Kidney (tissue), 13 donors: ENCODE measurements at regions not wholly inside any gene's neighbourhood (a gene's known extent, or its start where the extent isn't known, plus 50 kb on each side); places are given as distances from the start of the nearest gene placed in this dataset.

ENCODE experiments used
- DNase-seq, 5 donors: peaks; one replicate each; pipeline ENCODE4 v3.0.0-alpha.2; 2013 to 2020
- FAIRE-seq: peaks from 2 replicates; lab custom pipeline; 2012; peaks lifted over from hg19 to GRCh38; lab: Jason Lieb, UNC
- H3K27ac ChIP-seq, 2 donors: one replicate each; pipeline ENCODE4 v1.7.0; 2013; ENCODE audit warnings: low read depth in 2 of 2, low read length in 2 of 2, inconsistent platforms in 1 of 2
- H3K27me3 ChIP-seq: one replicate; pipeline ENCODE4 v1.7.1; 2013; ENCODE audit warnings: low read length, inconsistent platforms; ENCODE audit not compliant: control insufficient read depth, insufficient read depth
- H3K36me3 ChIP-seq, 3 donors: one replicate each; pipeline versions ENCODE4 v1.7.0 to v1.7.1; 2013; ENCODE audit warnings: low read length in 3 of 3, control low read depth in 1 of 3, inconsistent platforms in 1 of 3; ENCODE audit not compliant: insufficient read depth in 3 of 3, control insufficient read depth in 2 of 3
- H3K4me1 ChIP-seq, 3 donors: one replicate each; pipeline versions ENCODE4 v1.7.0 to v1.7.1; 2013; ENCODE audit warnings: low read length in 3 of 3, inconsistent platforms in 1 of 3, low read depth in 1 of 3; ENCODE audit not compliant: control insufficient read depth in 2 of 3, insufficient read depth in 2 of 3
- H3K4me3 ChIP-seq, 3 donors: one replicate each; pipeline versions ENCODE4 v1.7.0 to v1.8.1; 2013; ENCODE audit warnings: low read length in 3 of 3, control low read depth in 1 of 3, inconsistent platforms in 1 of 3
- H3K9ac ChIP-seq, 3 donors: one replicate each; pipeline versions ENCODE4 v1.7.0 to v1.7.1; 2013; ENCODE audit warnings: low read length in 3 of 3, control low read depth in 1 of 3, inconsistent platforms in 1 of 3
- H3K9me3 ChIP-seq, 3 donors: one replicate each; pipeline versions ENCODE4 v1.7.0 to v1.7.1; 2013; ENCODE audit warnings: low read length in 3 of 3, control low read depth in 1 of 3, inconsistent platforms in 1 of 3; ENCODE audit not compliant: control insufficient read depth in 2 of 3, insufficient read depth in 1 of 3
- intact Hi-C: fragments of 100-400 bp; cut with DNase I; formaldehyde crosslinking; loops from one replicate; pipeline ENCODE4 v1.11.1; 2022
- TF ChIP-seq, protein P1 (sequence below): IDR thresholded peaks from 3 replicates; pipeline ENCODE4 v1.5.1; 2012; ENCODE audit warnings: mild to moderate bottlenecking, moderate library complexity, borderline replicate concordance; ENCODE audit not compliant: insufficient read depth; ENCODE audit errors: extremely low read depth
- donor health status: control.
- donor health status: control.
- donor health status: control.
- donor health status: control.
- donor health status: control.
- donor health status: DM: yes; HTN: yes; CAD: no.
- donor health status: Normal renal cell carcinoma (clear cell type).

DNA sequence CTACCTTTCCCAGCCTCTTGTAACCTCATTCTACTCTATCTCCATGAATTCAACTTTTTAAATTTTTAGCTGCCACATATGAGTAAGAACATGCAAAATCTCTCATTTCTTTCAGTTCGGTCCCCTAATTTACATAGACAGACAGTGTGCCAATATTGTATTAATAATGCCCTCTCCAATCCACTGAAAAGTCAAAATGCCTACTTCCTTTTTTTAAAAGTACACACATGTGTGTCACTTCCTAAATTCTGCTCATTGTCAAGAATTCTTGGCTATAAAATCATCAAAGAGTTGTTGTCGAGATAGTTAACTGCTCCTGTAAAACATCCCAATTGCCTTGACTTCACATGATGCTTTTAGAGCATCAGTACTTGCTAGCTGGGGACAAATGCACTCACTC, 84.2 kb upstream of the IL12A start:
- Histone ChIP-seq H3K9me3 (no peaks in the 10 kb centered on the region), H3K27me3 (no peaks in the 10 kb centered on the region), H3K36me3 (no peaks in the 10 kb centered on the region), H3K9ac (no peak overlapping the region), H3K4me1 (no peaks in the 10 kb centered on the region), H3K27ac (no peak overlapping the region), H3K4me3 (no peak overlapping the region)
- FAIRE-seq, result no peak
- no peak for DNase-seq
- TF ChIP-seq, protein P1, sequence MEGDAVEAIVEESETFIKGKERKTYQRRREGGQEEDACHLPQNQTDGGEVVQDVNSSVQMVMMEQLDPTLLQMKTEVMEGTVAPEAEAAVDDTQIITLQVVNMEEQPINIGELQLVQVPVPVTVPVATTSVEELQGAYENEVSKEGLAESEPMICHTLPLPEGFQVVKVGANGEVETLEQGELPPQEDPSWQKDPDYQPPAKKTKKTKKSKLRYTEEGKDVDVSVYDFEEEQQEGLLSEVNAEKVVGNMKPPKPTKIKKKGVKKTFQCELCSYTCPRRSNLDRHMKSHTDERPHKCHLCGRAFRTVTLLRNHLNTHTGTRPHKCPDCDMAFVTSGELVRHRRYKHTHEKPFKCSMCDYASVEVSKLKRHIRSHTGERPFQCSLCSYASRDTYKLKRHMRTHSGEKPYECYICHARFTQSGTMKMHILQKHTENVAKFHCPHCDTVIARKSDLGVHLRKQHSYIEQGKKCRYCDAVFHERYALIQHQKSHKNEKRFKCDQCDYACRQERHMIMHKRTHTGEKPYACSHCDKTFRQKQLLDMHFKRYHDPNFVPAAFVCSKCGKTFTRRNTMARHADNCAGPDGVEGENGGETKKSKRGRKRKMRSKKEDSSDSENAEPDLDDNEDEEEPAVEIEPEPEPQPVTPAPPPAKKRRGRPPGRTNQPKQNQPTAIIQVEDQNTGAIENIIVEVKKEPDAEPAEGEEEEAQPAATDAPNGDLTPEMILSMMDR, result no peak
- intact Hi-C loops, result no loop called here

DNA sequence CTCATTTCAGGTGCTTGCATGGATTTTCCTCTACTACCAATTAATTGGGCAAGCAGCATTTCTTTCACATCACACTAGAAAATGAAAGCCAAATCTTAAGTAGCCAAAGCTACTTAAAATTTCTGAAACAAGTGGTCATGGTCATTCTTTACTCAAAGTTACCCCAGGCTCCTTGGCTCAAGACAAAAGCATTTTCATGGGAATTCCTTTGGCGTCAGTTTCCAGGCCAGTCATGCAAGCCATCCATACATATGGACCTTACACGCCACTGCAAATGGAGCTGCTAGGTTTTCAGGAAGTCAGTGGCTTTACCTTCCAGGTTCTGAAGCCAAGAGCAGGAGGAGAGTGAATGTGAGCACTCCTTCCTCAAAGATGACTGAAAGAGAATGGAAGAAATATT, 83.7 kb upstream of the IL12A start:
- Histone ChIP-seq H3K27me3 (no peaks in the 10 kb centered on the region), H3K36me3 (no peaks in the 10 kb centered on the region), H3K4me1 (no peaks in the 10 kb centered on the region), H3K9me3 (no peaks in the 10 kb centered on the region), H3K9ac (no peak overlapping the region), H3K27ac (no peak overlapping the region), H3K4me3 (no peak overlapping the region)
- no peak for FAIRE-seq
- intact Hi-C loops, result no loop called here
- no peak for DNase-seq
- TF ChIP-seq, protein P1, result no peak

DNA sequence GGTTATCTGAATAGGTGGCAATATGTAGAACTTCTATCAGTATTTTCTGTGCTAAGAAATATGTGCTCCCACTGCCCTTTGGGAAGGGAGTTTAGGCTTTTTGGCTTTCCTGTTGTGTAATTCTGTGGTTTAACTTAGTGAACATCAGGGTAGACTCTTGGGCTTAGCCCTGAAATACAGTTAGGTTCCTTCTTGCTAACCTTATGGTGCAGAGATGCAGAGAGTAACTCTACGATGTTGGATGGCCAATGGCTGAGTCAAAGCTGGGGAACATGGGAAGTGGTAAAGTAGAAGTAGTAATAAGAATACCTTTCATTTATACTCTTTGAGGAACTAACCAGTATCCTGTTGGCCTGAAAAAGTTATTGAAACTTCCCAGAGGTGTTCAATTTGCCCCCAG, 80.8 kb upstream of the IL12A start:
- Histone ChIP-seq H3K27me3 (no peaks in the 10 kb centered on the region), H3K9ac (no peak overlapping the region), H3K9me3 (no peaks in the 10 kb centered on the region), H3K4me1 (no peaks in the 10 kb centered on the region), H3K36me3 (no peaks in the 10 kb centered on the region), H3K4me3 (no peak overlapping the region), H3K27ac (no peak overlapping the region)
- no peak for DNase-seq
- TF ChIP-seq, protein P1, result no peak
- intact Hi-C loops, result no loop called here
- FAIRE-seq, result no peak

DNA sequence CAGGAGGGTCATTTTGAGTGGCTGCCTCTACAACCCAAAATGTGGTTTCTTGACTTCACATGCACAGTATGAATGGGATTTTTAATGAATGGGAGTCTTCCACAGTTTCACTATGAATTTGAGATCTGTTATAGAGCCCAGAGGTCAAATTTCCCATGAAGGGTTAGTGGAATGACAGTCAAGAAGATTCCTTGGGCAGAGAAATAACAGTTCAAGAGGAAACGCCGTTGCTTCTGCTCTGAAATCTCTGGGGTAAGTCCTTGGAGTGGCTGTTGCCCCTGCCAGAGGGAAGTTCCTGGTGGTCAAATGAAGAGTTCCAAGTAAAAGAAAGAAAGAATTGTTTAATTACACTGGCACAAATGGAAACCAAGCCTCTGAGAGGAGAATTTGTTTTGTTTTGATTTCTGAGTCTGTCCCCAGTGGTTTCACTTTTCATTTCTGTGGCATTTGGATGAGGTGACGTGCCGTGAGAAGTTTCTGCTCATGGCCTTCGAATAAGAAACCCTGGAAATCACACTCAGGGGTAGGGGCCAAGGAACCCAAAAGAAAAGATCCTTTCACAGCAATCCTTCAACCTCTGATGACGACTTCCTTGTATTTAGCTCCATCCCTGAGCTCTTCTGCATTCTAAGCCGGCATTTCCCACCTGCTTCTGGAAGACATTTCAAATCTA, 77.5 kb upstream of the IL12A start:
- DNase-seq (no peak), FAIRE-seq (no peak)
- H3K4me3 ChIP-seq, result peak overlapping the region in 2 of 3 donors; percentile 49 to 57
- no peaks in the 10 kb centered on the region for H3K27me3 ChIP-seq
- H3K4me1 ChIP-seq, result no peaks in the 10 kb centered on the region
- TF ChIP-seq, protein P1, result no peak
- H3K9ac ChIP-seq, result no peak overlapping the region
- no peaks in the 10 kb centered on the region for H3K9me3 ChIP-seq
- no peaks in the 10 kb centered on the region for H3K36me3 ChIP-seq
- peak overlapping the region in 1 of 2 donors; percentile 57 for H3K27ac ChIP-seq
- intact Hi-C loops, result no loop called here
